HEK293T (cell line): ENCODE measurements at regions not wholly inside any gene's neighbourhood (a gene's known extent, or its start where the extent isn't known, plus 50 kb on each side); places are given as distances from the start of the nearest gene placed in this dataset.

ENCODE experiments used
- CTCF ChIA-PET: fragments of 350-600 bp; formaldehyde crosslinking; extraction: SDS; loops from one replicate; lab custom pipeline; 2021; ENCODE audit warnings: antibody characterized with exemption, inconsistent platforms; lab: Yijun Ruan, JAX
- POLR2A ChIA-PET: fragments of 350-600 bp; formaldehyde crosslinking; extraction: SDS; loops from one replicate; lab custom pipeline; 2020; ENCODE audit warnings: antibody characterized with exemption, inconsistent platforms; lab: Yijun Ruan, JAX
- DNase-seq: peaks from one replicate; pipeline ENCODE4 v3.0.0; 2012; ENCODE audit warnings: mixed read lengths; ENCODE audit errors: extremely low spot score
- ARNT ChIP-seq: fragments of 450-650 bp; IDR thresholded peaks from 2 replicates; pipeline ENCODE4 v1.6.1; 2017; ENCODE audit warnings: mild to moderate bottlenecking
- BHLHE40 ChIP-seq: fragments of 450-650 bp; IDR thresholded peaks from 2 replicates; pipeline ENCODE4 v1.6.1; 2016; ENCODE audit warnings: mild to moderate bottlenecking, moderate library complexity, borderline replicate concordance
- CTBP1 ChIP-seq: fragments of 450-650 bp; IDR thresholded peaks from 2 replicates; pipeline ENCODE4 v1.6.1; 2016; ENCODE audit warnings: borderline replicate concordance
- ELF4 ChIP-seq: fragments of 450-650 bp; IDR thresholded peaks from 2 replicates; pipeline ENCODE4 v1.6.1; 2017; ENCODE audit warnings: antibody characterized with exemption
- FOXA1 ChIP-seq: fragments of 450-650 bp; IDR thresholded peaks from 2 replicates; pipeline ENCODE4 v1.6.1; 2016; ENCODE audit warnings: mild to moderate bottlenecking
- FOXK2 ChIP-seq: fragments of 450-650 bp; IDR thresholded peaks from 2 replicates; pipeline ENCODE4 v1.6.1; 2016; ENCODE audit warnings: mild to moderate bottlenecking
- FOXM1 ChIP-seq: fragments of 450-650 bp; IDR thresholded peaks from 2 replicates; pipeline ENCODE4 v1.6.1; 2017; ENCODE audit warnings: mild to moderate bottlenecking, borderline replicate concordance
- HDGF ChIP-seq: fragments of 450-650 bp; IDR thresholded peaks from 2 replicates; pipeline ENCODE4 v1.6.1; 2017; ENCODE audit warnings: antibody characterized with exemption, borderline replicate concordance
- L3MBTL2 ChIP-seq: fragments of 450-650 bp; conservative IDR thresholded peaks from 2 replicates; pipeline ENCODE4 v1.6.1; 2016; ENCODE audit warnings: mild to moderate bottlenecking
- LEF1 ChIP-seq: fragments of 450-650 bp; IDR thresholded peaks from 2 replicates; pipeline ENCODE4 v1.6.1; 2017; ENCODE audit warnings: mild to moderate bottlenecking, borderline replicate concordance
- NFRKB ChIP-seq: fragments of 450-650 bp; IDR thresholded peaks from 2 replicates; pipeline ENCODE4 v1.6.1; 2016; ENCODE audit warnings: mild to moderate bottlenecking, moderate library complexity
- SP1 ChIP-seq: fragments of 450-650 bp; IDR thresholded peaks from 2 replicates; pipeline ENCODE4 v1.6.1; 2017
- SUZ12 ChIP-seq: fragments of 450-650 bp; IDR thresholded peaks from 2 replicates; pipeline ENCODE4 v1.6.1; 2016; ENCODE audit warnings: mild to moderate bottlenecking
- TARDBP ChIP-seq: fragments of 450-650 bp; IDR thresholded peaks from 2 replicates; pipeline ENCODE4 v1.6.1; 2016
- ZNF384 ChIP-seq: fragments of 450-650 bp; IDR thresholded peaks from 2 replicates; pipeline ENCODE4 v1.6.1; 2016
- TF ChIP-seq, protein P1 (sequence below): fragments of 450-650 bp; IDR thresholded peaks from 2 replicates; pipeline ENCODE4 v1.6.1; 2016

DNA sequence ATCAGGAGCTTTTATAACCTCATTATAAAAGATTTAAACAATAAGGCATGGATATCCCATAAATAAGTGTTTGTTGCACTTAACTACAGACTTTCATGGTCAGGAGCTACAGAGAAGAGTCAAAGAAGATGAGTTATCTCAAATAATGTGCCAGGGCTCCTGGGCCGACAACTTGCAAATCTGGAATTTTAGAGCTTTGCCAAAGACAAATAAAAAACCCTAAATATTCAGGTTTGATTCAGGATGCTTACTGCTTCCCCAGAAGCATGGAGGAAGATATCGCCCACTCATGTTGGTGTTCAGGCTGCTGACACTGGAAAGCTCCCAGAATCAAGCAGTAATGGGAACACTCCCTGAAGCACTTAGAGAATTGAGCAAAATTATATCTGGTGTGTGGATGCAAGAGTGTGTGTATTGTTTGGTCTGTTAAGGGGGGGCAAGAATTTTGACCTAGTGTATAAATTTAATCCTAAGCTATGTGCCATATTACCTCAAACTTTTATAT lies 176.9 kb upstream of the ESRRG start:
- ChIA-PET POLR2A (no interaction called here), CTCF (no interaction called here)
- no peak for TF ChIP-seq SUZ12
- TF ChIP-seq ZNF384: no peak
- TF ChIP-seq ARNT: no peak
- TF ChIP-seq CTBP1: no peak
- TF ChIP-seq ELF4: no peak
- TF ChIP-seq NFRKB: no peak
- TF ChIP-seq, protein P1, sequence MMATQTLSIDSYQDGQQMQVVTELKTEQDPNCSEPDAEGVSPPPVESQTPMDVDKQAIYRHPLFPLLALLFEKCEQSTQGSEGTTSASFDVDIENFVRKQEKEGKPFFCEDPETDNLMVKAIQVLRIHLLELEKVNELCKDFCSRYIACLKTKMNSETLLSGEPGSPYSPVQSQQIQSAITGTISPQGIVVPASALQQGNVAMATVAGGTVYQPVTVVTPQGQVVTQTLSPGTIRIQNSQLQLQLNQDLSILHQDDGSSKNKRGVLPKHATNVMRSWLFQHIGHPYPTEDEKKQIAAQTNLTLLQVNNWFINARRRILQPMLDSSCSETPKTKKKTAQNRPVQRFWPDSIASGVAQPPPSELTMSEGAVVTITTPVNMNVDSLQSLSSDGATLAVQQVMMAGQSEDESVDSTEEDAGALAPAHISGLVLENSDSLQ: no peak
- TF ChIP-seq HDGF: no peak
- DNase-seq: no peak

GRCh38 chr1:216898801-216899200 lies 175.6 kb upstream of the ESRRG start:
- no peak for DNase-seq
- ChIA-PET POLR2A (no interaction called here), CTCF (interaction anchor here (0.6 kb wide), 1 partner anchor 71 kb away, joined by 3 read pairs; no protein-coding TSS in a partner anchor)
- TF ChIP-seq BHLHE40: no peak
- no peak for TF ChIP-seq TARDBP
- no peak for TF ChIP-seq NFRKB
- no peak for TF ChIP-seq ZNF384
- TF ChIP-seq FOXK2: no peak
- no peak for TF ChIP-seq SP1
- no peak for TF ChIP-seq ARNT
- TF ChIP-seq LEF1: no peak

DNA sequence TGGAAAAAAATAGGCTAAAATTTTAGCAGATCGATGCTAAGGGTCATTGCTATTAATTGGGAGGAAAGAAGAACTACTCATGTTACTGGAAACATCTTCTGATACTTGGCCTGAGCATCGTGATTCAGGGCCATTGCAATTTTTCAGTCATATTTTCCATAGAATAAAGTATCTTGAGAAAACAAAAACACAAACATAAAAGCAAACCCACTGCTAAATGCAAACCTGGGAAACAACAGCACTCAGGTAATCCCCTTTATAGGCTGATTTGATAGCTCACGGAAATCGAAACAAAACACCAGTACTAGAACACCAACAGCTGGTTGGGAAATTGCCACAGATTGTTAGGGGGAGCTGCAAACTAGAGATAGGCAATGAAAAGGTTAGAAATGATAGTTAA lies 172.9 kb upstream of the ESRRG start:
- CTCF ChIA-PET: no interaction called here
- TF ChIP-seq LEF1: no peak
- no peak for TF ChIP-seq FOXM1
- TF ChIP-seq TARDBP: no peak
- no peak for TF ChIP-seq SUZ12
- no peak for TF ChIP-seq ZNF384
- TF ChIP-seq FOXA1: no peak
- no peak for TF ChIP-seq CTBP1
- TF ChIP-seq, protein P1: no peak
- no peak for TF ChIP-seq BHLHE40
- no peak for TF ChIP-seq NFRKB
- TF ChIP-seq ELF4: no peak
- no peak for TF ChIP-seq FOXK2
- no peak for TF ChIP-seq HDGF
- no peak for TF ChIP-seq L3MBTL2
- TF ChIP-seq ARNT: no peak
- no peak for TF ChIP-seq SP1
- POLR2A ChIA-PET: no interaction called here
- no peak for DNase-seq

- ChIA-PET CTCF (interaction anchor here (0.7 kb wide), 1 partner anchor 72 kb away, joined by 3 read pairs; no protein-coding TSS in a partner anchor), POLR2A (no interaction called here)
- DNase-seq: no peak
- TF ChIP-seq SP1 (no peak), SUZ12 (no peak), ARNT (no peak), TARDBP (no peak), BHLHE40 (no peak), ELF4 (no peak), LEF1 (no peak)
- TF ChIP-seq, protein P1: no peak
Observed at GRCh38 chr1:216894494-216894893, 171.3 kb upstream of the ESRRG start.

- POLR2A ChIA-PET: no interaction called here
Observed at GRCh38 chr1:216892581-216893160, 169.4 kb upstream of the ESRRG start.

GRCh38 chr1:216890871-216891270 lies 167.6 kb upstream of the ESRRG start:
- TF ChIP-seq FOXA1 (no peak), NFRKB (no peak), FOXK2 (no peak), FOXM1 (no peak), ZNF384 (no peak), SP1 (no peak), HDGF (no peak), CTBP1 (no peak), BHLHE40 (no peak), ARNT (no peak), TARDBP (no peak), LEF1 (no peak), SUZ12 (no peak)
- TF ChIP-seq, protein P1: no peak
- CTCF ChIA-PET: no interaction called here
- POLR2A ChIA-PET: interaction anchor here (0.6 kb wide), 1 partner anchor 32 kb away, joined by 3 read pairs; no protein-coding TSS in a partner anchor
- DNase-seq: no peak

More at GRCh38 chr1:216892581-216893160, 169.4 kb upstream of the ESRRG start:
- CTCF ChIA-PET: no interaction called here
- TF ChIP-seq HDGF (no peak), NFRKB (no peak), FOXM1 (no peak)
- DNase-seq: no peak
